ENCODE measurements at regions not wholly inside any gene's neighbourhood (a gene's known extent, or its start where the extent isn't known, plus 50 kb on each side); places are given as distances from the start of the nearest gene placed in this dataset.

DNA sequence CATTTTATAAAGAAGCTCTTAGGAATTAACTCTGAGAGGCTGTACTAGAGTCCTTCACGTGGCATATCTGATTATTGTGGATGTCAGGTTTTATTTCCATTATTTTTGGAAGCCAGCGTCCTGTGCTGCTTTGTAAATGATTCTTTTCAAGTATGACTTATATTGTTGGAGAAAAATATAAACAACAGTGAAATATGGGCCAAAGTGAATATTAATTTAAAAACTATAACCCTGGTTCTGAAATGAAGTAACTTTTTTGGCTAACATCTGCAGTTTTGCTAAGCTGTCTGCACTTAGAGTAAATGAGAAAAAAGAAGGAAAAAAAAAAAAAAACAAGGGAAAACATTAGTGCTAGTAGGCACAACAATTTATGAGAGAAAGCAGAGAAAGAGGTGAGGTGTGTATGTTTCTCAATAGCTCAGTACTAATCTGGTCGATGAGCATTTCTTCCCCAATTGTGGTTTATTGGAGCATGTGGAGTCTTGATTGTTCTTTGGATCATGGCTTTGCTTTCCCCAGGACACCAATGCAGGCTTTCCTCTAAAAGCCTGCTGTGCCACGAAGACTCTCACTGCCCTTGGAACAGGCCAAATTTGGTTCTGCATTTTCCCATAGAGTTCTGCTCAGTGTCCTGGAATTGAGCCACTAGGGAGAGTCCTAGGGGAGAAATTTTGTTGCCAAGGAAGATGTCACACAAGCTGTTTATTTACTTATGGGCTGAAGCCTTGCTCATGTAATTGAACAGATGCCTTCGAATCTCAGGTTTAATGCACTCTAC lies 273.3 kb downstream of the DKK2 start:
- Mint-ChIP-seq H3K27me3 (ENCODE audit: low read depth in 3 of 3) (peaks cover 0 to 4% (median 1%) of the 10 kb centered on the region in 3 donors), H3K9me3 (peaks cover 0 to 1% (median 0%) of the 10 kb centered on the region in 7 donors), H3K4me1 (no peaks in the 10 kb centered on the region), H3K4me3 (no peak overlapping the region), H3K36me3 (no peaks in the 10 kb centered on the region), H3K27ac (no peak overlapping the region)
- 100% methylated on average over 1 of the region's 5 CpGs for WGBS (ENCODE audit: insufficient coverage)
- intact Hi-C loops (cut with micrococcal nuclease) = no loop called here
- H2AFZ ChIP-seq (ENCODE audit: insufficient read depth, low read depth, low read length, poor library complexity, severe bottlenecking) = no peak overlapping the region
- H3K36me3 ChIP-seq (replicated peaks in 1 of 2; ENCODE audit: control insufficient read depth in 1 of 2, insufficient read depth in 2 of 2, low read length in 2 of 2) = no peaks in the 10 kb centered on the region
- TF ChIP-seq CTCF (IDR thresholded peaks at IDR 0.05) = no peak
- H3K4me3 ChIP-seq (replicated peaks in 1 of 3; ENCODE audit: low read depth in 2 of 3, low read length in 3 of 3) = no peak overlapping the region
- no peaks in the 10 kb centered on the region for H3K27me3 ChIP-seq (ENCODE audit: control insufficient read depth in 2 of 2, insufficient read depth in 2 of 2, low read length in 2 of 2)
- no peaks in the 10 kb centered on the region for H3K9me3 ChIP-seq (replicated peaks in 1 of 2; ENCODE audit: control insufficient read depth in 1 of 2, insufficient read depth in 1 of 2, low read length in 2 of 2)
- no peak overlapping the region for H3K4me2 ChIP-seq (replicated peaks; ENCODE audit: extremely low read depth, low read length, poor library complexity, severe bottlenecking)
- no peak overlapping the region for H3K27ac ChIP-seq (ENCODE audit: low read depth in 1 of 2, low read length in 2 of 2)
- no peaks in the 10 kb centered on the region for H3K79me2 ChIP-seq (ENCODE audit: insufficient read depth, low read length)
- H3K9ac ChIP-seq (ENCODE audit: insufficient read depth, low read length, poor library complexity, severe bottlenecking) = no peak overlapping the region
- no peak for DNase-seq
- no peaks in the 10 kb centered on the region for H4K20me1 ChIP-seq (ENCODE audit: insufficient read depth, low read length)
- H3K4me1 ChIP-seq (ENCODE audit: control insufficient read depth in 1 of 2, insufficient read depth in 2 of 2, low read length in 2 of 2) = no peaks in the 10 kb centered on the region

DNA sequence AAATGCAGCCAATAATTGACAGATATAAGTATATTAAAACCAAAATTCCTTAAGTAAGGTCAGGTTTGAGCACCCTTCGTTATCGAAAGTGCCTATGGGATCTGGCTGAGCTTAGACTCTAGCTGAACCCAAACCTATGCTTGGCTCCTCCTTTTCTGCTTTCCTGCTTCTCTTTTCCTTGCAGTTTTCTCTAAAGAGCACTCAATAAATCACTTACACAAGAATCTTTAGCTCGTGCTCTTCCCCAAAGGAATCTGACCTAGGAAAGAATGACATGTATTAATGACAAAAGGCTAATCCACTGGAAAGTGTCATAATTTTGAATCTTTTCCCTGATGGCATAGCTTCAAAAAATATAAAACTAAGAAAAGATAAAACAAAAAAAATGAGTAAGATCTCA lies 282.7 kb downstream of the DKK2 start:
- Mint-ChIP-seq H3K27ac (no peak overlapping the region), H3K4me3 (no peak overlapping the region), H3K36me3 (no peaks in the 10 kb centered on the region), H3K27me3 (ENCODE audit: low read depth in 3 of 3) (peaks cover 0 to 9% (median 8%) of the 10 kb centered on the region in 3 donors), H3K9me3 (peaks cover 0 to 8% (median 0%) of the 10 kb centered on the region in 7 donors), H3K4me1 (no peaks in the 10 kb centered on the region)
- WGBS (ENCODE audit: insufficient coverage) = no CpG with 5 or more reads among the region's 3 CpGs
- no peak overlapping the region for H3K4me3 ChIP-seq (replicated peaks in 1 of 3; ENCODE audit: low read depth in 2 of 3, low read length in 3 of 3)
- intact Hi-C loops (cut with micrococcal nuclease) = no loop called here
- no peak overlapping the region for H2AFZ ChIP-seq (ENCODE audit: insufficient read depth, low read depth, low read length, poor library complexity, severe bottlenecking)
- H3K27ac ChIP-seq (ENCODE audit: low read depth in 1 of 2, low read length in 2 of 2) = no peak overlapping the region
- peaks cover 0 to 2% of the 10 kb centered on the region in 2 donors for H3K27me3 ChIP-seq (ENCODE audit: control insufficient read depth in 2 of 2, insufficient read depth in 2 of 2, low read length in 2 of 2)
- TF ChIP-seq CTCF (IDR thresholded peaks at IDR 0.05) = no peak
- H3K9ac ChIP-seq (ENCODE audit: insufficient read depth, low read length, poor library complexity, severe bottlenecking) = no peak overlapping the region
- H4K20me1 ChIP-seq (ENCODE audit: insufficient read depth, low read length) = no peaks in the 10 kb centered on the region
- no peaks in the 10 kb centered on the region for H3K9me3 ChIP-seq (replicated peaks in 1 of 2; ENCODE audit: control insufficient read depth in 1 of 2, insufficient read depth in 1 of 2, low read length in 2 of 2)
- no peak overlapping the region for H3K4me2 ChIP-seq (replicated peaks; ENCODE audit: extremely low read depth, low read length, poor library complexity, severe bottlenecking)
- DNase-seq = no peak
- no peaks in the 10 kb centered on the region for H3K4me1 ChIP-seq (ENCODE audit: control insufficient read depth in 1 of 2, insufficient read depth in 2 of 2, low read length in 2 of 2)
- no peaks in the 10 kb centered on the region for H3K36me3 ChIP-seq (replicated peaks in 1 of 2; ENCODE audit: control insufficient read depth in 1 of 2, insufficient read depth in 2 of 2, low read length in 2 of 2)
- no peaks in the 10 kb centered on the region for H3K79me2 ChIP-seq (ENCODE audit: insufficient read depth, low read length)
